Upper lobe of left lung (tissue), 6 donors: ENCODE measurements at regions not wholly inside any gene's neighbourhood (a gene's known extent, or its start where the extent isn't known, plus 50 kb on each side); places are given as distances from the start of the nearest gene placed in this dataset.

Experiments
- ATAC-seq, 2 donors: fragments of 200-7000 bp; cut with Tn5 transposase; one replicate each; pipeline ENCODE4 v1.9.1; 2022; ENCODE audit warnings: mild to moderate bottlenecking in 2 of 2, moderate library complexity in 2 of 2; ENCODE audit not compliant: low FRiP score in 2 of 2
- DNase-seq, 2 donors: peaks; one replicate each; pipeline ENCODE4 v3.0.0-alpha.2; 2019 to 2020
- H3K27ac ChIP-seq, 4 donors: fragments of 200-600 bp; sonication (generic); one replicate each; pipeline ENCODE4 v1.5.1; 2016 to 2019
- H3K27me3 ChIP-seq, 4 donors: fragments of 200-600 bp; sonication (generic); one replicate each; pipeline ENCODE4 v1.5.1; 2017 to 2019
- H3K36me3 ChIP-seq, 4 donors: fragments of 200-600 bp; sonication (generic); one replicate each; pipeline ENCODE4 v1.5.1; 2016 to 2019
- H3K4me1 ChIP-seq, 4 donors: fragments of 200-600 bp; sonication (generic); one replicate each; pipeline ENCODE4 v1.5.1; 2018 to 2019
- H3K4me3 ChIP-seq, 4 donors: fragments of 200-600 bp; sonication (generic); one replicate each; pipeline ENCODE4 v1.5.1; 2017 to 2019; ENCODE audit warnings: mild to moderate bottlenecking in 2 of 4, moderate library complexity in 1 of 4
- H3K9me3 ChIP-seq, 4 donors: fragments of 200-600 bp; sonication (generic); one replicate each; pipeline ENCODE4 v1.5.1; 2018 to 2019
- CTCF ChIP-seq, 6 experiments: fragments of 450-650 bp in 4 of 6; fragments of 200-600 bp in 2 of 6; sonication (generic) in 2 of 6; IDR thresholded peaks; one replicate each; pipeline ENCODE4 v1.5.1; 2016 to 2019; ENCODE audit warnings: antibody characterized with exemption in 6 of 6
- EP300 ChIP-seq, 4 donors: sonication (generic); formaldehyde crosslinking; IDR thresholded peaks; one replicate each; pipeline ENCODE4 v1.5.1; 2017; ENCODE audit warnings: antibody characterized with exemption in 4 of 4, control low read depth in 2 of 4
- POLR2A ChIP-seq, 4 donors: fragments of 450-650 bp; IDR thresholded peaks; one replicate each; pipeline ENCODE4 v1.5.1; 2016 to 2017; ENCODE audit warnings: antibody characterized with exemption in 4 of 4, mild to moderate bottlenecking in 2 of 4
- POLR2AphosphoS5 ChIP-seq, 2 donors: sonication (generic); formaldehyde crosslinking; IDR thresholded peaks; one replicate each; pipeline ENCODE4 v1.5.1; 2017; ENCODE audit warnings: antibody characterized with exemption in 2 of 2
- WGBS, 2 donors: methylation state at CpG; one replicate each; pipeline ENCODE4 v1.1.5; 2017 to 2018; 5-methylcytosine and 5-hydroxymethylcytosine counted together
- donor health status: DM: no; HTN: no; CAD: no; lungs with moderate emphysema.
- donor health status: DM: no; HTN: yes; CAD: no; lungs with severe emphysema.

- Histone ChIP-seq H3K36me3 (no peaks in the 10 kb centered on the region), H3K4me3 (no peak overlapping the region), H3K27me3 (no peaks in the 10 kb centered on the region), H3K4me1 (no peaks in the 10 kb centered on the region), H3K27ac (no peak overlapping the region), H3K9me3 (no peaks in the 10 kb centered on the region)
- DNase-seq (no peak), ATAC-seq (no peak)
- 76 to 81% methylated on average over 2 of the region's 2 CpGs for WGBS, 2 donors
- no peak for TF ChIP-seq EP300 (IDR thresholded peaks at IDR 0.05)
- no peak for TF ChIP-seq POLR2A (IDR thresholded peaks at IDR 0.05)
- TF ChIP-seq POLR2AphosphoS5 (IDR thresholded peaks at IDR 0.05) = no peak
- no peak for TF ChIP-seq CTCF (IDR thresholded peaks at IDR 0.05)
Observed at GRCh38 chr14:42931308-42931707, 1324.6 kb downstream of the LRFN5 start.

- TF ChIP-seq POLR2AphosphoS5 (IDR thresholded peaks at IDR 0.05) = no peak
- TF ChIP-seq EP300 (IDR thresholded peaks at IDR 0.05) = no peak
- TF ChIP-seq CTCF (IDR thresholded peaks at IDR 0.05) = no peak
- TF ChIP-seq POLR2A (IDR thresholded peaks at IDR 0.05) = no peak
- WGBS, 2 donors = 10 to 29% methylated on average over 3 to 5 of the region's 5 CpGs
- ATAC-seq = peak in 1 of 2 donors; percentile 78
- H3K9me3 ChIP-seq = no peaks in the 10 kb centered on the region
- no peaks in the 10 kb centered on the region for H3K4me1 ChIP-seq
- DNase-seq = peak in 1 of 2 donors; percentile 25
- H3K27me3 ChIP-seq = no peaks in the 10 kb centered on the region
- H3K27ac ChIP-seq = no peak overlapping the region
- no peak overlapping the region for H3K4me3 ChIP-seq
- H3K36me3 ChIP-seq = no peaks in the 10 kb centered on the region
Observed at GRCh38 chr14:42929806-42930480, 1323.3 kb downstream of the LRFN5 start.

- Histone ChIP-seq H3K36me3 (no peaks in the 10 kb centered on the region), H3K27me3 (no peaks in the 10 kb centered on the region), H3K9me3 (no peaks in the 10 kb centered on the region), H3K4me3 (no peak overlapping the region), H3K4me1 (no peaks in the 10 kb centered on the region), H3K27ac (no peak overlapping the region)
- 84 to 93% methylated on average over 2 of the region's 2 CpGs for WGBS, 2 donors
- ATAC-seq (no peak), DNase-seq (no peak)
- TF ChIP-seq EP300 (IDR thresholded peaks at IDR 0.05) (no peak), POLR2AphosphoS5 (IDR thresholded peaks at IDR 0.05) (no peak), CTCF (IDR thresholded peaks at IDR 0.05) (no peak), POLR2A (IDR thresholded peaks at IDR 0.05) (no peak)
Observed at GRCh38 chr14:42927313-42927712, 1320.6 kb downstream of the LRFN5 start.

GRCh38 chr14:42921901-42922300 is 1315.2 kb downstream of the LRFN5 start:
- Histone ChIP-seq H3K27ac (no peak overlapping the region), H3K4me3 (no peak overlapping the region), H3K9me3 (no peaks in the 10 kb centered on the region), H3K27me3 (no peaks in the 10 kb centered on the region), H3K36me3 (no peaks in the 10 kb centered on the region), H3K4me1 (no peaks in the 10 kb centered on the region)
- ATAC-seq (no peak), DNase-seq (no peak)
- no peak for TF ChIP-seq POLR2A (IDR thresholded peaks at IDR 0.05)
- no peak for TF ChIP-seq EP300 (IDR thresholded peaks at IDR 0.05)
- TF ChIP-seq CTCF (IDR thresholded peaks at IDR 0.05) = no peak
- WGBS, 2 donors = 44 to 60% methylated on average over 1 of the region's 1 CpG

GRCh38 chr14:42918615-42919014 is 1311.9 kb downstream of the LRFN5 start:
- ATAC-seq (no peak), DNase-seq (no peak)
- Histone ChIP-seq H3K27me3 (no peaks in the 10 kb centered on the region), H3K9me3 (no peaks in the 10 kb centered on the region), H3K27ac (no peak overlapping the region), H3K4me1 (no peaks in the 10 kb centered on the region), H3K36me3 (no peaks in the 10 kb centered on the region), H3K4me3 (no peak overlapping the region)
- TF ChIP-seq POLR2A (IDR thresholded peaks at IDR 0.05) (no peak), EP300 (IDR thresholded peaks at IDR 0.05) (no peak), POLR2AphosphoS5 (IDR thresholded peaks at IDR 0.05) (no peak), CTCF (IDR thresholded peaks at IDR 0.05) (no peak)
- 81 to 96% methylated on average over 1 of the region's 1 CpG for WGBS, 2 donors
